ENCODE measurements at regions not wholly inside any gene's neighbourhood (a gene's known extent, or its start where the extent isn't known, plus 50 kb on each side); places are given as distances from the start of the nearest gene placed in this dataset.
"Not testable (repeated sequence)": the region's sequence is repeated elsewhere in the genome, so short reads cannot be mapped to it uniquely, and the experiment has no call there.

GRCh38 chr21:28025111-28025510, 967.6 kb downstream of the LTN1 start:
- Histone ChIP-seq H3K36me3 (no peaks in the 10 kb centered on the region), H3K9me3 (no peaks in the 10 kb centered on the region), H3K27me3 (replicated peaks; ENCODE audit: insufficient read depth) (no peaks in the 10 kb centered on the region), H3K4me3 (no peak overlapping the region), H3K4me1 (ENCODE audit: control insufficient read depth in 1 of 2, low read depth in 2 of 2) (no peaks in the 10 kb centered on the region), H3K27ac (no peak overlapping the region)
- TF ChIP-seq CTCF (IDR thresholded peaks at IDR 0.05), result no peak
- no peak for DNase-seq (ENCODE audit: low spot score)
- no peak for ATAC-seq (ENCODE audit: insufficient number of reproducible peaks, low FRiP score, low read depth)

DNA sequence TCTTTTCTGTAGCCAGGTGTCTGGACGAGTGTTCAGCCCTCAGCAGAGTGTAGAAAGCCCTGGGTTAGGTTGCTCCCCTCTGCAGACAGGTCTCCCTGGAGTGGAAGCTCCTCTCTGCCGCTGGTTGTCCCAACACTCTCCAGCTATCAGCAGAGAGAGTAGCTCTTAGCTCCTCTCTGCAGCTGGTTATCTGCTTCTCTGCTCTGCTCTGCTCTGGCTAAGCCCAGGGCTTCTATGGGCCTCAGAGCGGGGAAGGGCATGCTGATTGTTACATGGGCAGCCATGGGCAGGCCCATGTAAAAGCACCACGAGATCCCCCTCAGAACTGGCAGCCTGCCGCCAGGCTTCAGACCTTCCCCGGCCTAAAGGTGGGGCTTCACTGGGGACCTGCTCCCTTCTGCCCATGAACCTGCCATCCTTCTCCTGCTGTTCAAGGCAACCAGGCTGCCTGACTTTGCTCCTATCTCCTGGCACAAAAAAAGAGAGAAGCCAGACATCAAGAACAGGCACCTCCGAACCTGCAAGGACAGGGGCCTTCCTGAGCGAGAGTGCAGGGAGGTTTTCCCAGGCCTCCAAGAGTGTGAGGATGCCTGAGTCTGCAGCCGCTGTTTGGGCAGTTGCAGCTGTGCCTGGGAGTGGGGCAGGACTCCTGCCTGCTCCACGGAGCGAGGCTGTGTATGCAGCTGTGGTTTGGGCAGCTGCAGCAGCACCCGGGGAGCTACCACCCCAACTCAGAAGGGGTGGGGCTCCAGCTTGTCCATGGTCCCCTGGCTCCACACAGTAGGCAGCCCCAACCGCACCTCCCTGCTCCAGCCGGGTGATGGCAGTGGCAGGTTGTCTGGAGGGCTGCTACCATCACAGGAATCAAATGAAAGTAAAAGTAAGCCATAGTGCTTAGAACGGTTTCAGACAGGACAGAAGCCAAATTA, 973.7 kb downstream of the LTN1 start:
- H3K4me3 ChIP-seq, result no peak overlapping the region
- no peaks in the 10 kb centered on the region for H3K9me3 ChIP-seq
- no peaks in the 10 kb centered on the region for H3K36me3 ChIP-seq
- no peaks in the 10 kb centered on the region for H3K27me3 ChIP-seq (replicated peaks; ENCODE audit: insufficient read depth)
- no peak for ATAC-seq (ENCODE audit: insufficient number of reproducible peaks, low FRiP score, low read depth)
- H3K27ac ChIP-seq, result no peak overlapping the region
- DNase-seq (ENCODE audit: low spot score), result no peak
- no peak for TF ChIP-seq CTCF (IDR thresholded peaks at IDR 0.05)
- H3K4me1 ChIP-seq (ENCODE audit: control insufficient read depth in 1 of 2, low read depth in 2 of 2), result peaks cover 0 to 4% of the 10 kb centered on the region in 2 donors

- ATAC-seq (ENCODE audit: insufficient number of reproducible peaks, low FRiP score, low read depth) (no peak), DNase-seq (ENCODE audit: low spot score) (no peak)
- no peaks in the 10 kb centered on the region for H3K36me3 ChIP-seq
- H3K4me3 ChIP-seq, result no peak overlapping the region
- no peak overlapping the region for H3K27ac ChIP-seq
- no peaks in the 10 kb centered on the region for H3K27me3 ChIP-seq (replicated peaks; ENCODE audit: insufficient read depth)
- H3K4me1 ChIP-seq (ENCODE audit: control insufficient read depth in 1 of 2, low read depth in 2 of 2), result peaks cover 0 to 4% of the 10 kb centered on the region in 2 donors
- TF ChIP-seq CTCF (IDR thresholded peaks at IDR 0.05), result no peak
- no peaks in the 10 kb centered on the region for H3K9me3 ChIP-seq
Measured at GRCh38 chr21:28018213-28018612, 974.5 kb downstream of the LTN1 start.

- no peak for ATAC-seq (ENCODE audit: insufficient number of reproducible peaks, low FRiP score, low read depth)
- Histone ChIP-seq H3K27ac (no peak overlapping the region), H3K4me1 (ENCODE audit: control insufficient read depth in 1 of 2, low read depth in 2 of 2) (peaks cover 0 to 5% of the 10 kb centered on the region in 2 donors), H3K36me3 (no peaks in the 10 kb centered on the region), H3K9me3 (no peaks in the 10 kb centered on the region), H3K27me3 (replicated peaks; ENCODE audit: insufficient read depth) (no peaks in the 10 kb centered on the region), H3K4me3 (no peak overlapping the region)
- TF ChIP-seq CTCF (IDR thresholded peaks at IDR 0.05), result no peak
- no peak for DNase-seq (ENCODE audit: low spot score)
Measured at GRCh38 chr21:28016571-28016970, 976.1 kb downstream of the LTN1 start.

DNA sequence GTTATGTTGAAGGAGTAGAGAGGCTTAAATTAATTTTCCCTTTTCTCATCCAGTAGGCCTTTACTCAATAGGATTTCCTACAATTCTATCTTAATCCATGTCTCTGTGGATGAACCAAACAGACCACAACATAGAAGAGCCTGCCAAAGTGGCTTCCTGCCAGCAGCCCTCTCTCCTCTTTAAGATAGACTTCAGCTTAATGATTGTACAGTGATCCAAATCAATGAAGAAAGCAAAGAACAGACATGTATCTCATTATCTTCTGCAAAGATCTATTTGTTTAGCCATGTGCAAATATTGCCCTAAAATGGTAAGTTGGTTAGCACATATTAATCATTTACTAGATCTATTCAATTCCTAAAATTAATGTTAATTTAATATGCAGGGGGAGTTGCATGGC, 979.6 kb downstream of the LTN1 start:
- not testable (repeated sequence) for H3K36me3 ChIP-seq; H3K27me3 ChIP-seq (replicated peaks; ENCODE audit: insufficient read depth); H3K9me3 ChIP-seq; ATAC-seq (ENCODE audit: insufficient number of reproducible peaks, low FRiP score, low read depth); DNase-seq (ENCODE audit: low spot score); H3K4me1 ChIP-seq (ENCODE audit: control insufficient read depth in 1 of 2, low read depth in 2 of 2); H3K27ac ChIP-seq; H3K4me3 ChIP-seq

- not testable (repeated sequence) for H3K27ac ChIP-seq; ATAC-seq (ENCODE audit: insufficient number of reproducible peaks, low FRiP score, low read depth); H3K27me3 ChIP-seq (replicated peaks; ENCODE audit: insufficient read depth); H3K9me3 ChIP-seq; H3K4me3 ChIP-seq; H3K36me3 ChIP-seq; DNase-seq (ENCODE audit: low spot score); H3K4me1 ChIP-seq (ENCODE audit: control insufficient read depth in 1 of 2, low read depth in 2 of 2)
Measured at GRCh38 chr21:28011970-28012369, 980.7 kb downstream of the LTN1 start.

GRCh38 chr21:28008245-28008644, 984.4 kb downstream of the LTN1 start:
- not testable (repeated sequence) for H3K27me3 ChIP-seq (replicated peaks; ENCODE audit: insufficient read depth); H3K9me3 ChIP-seq; H3K4me1 ChIP-seq (ENCODE audit: control insufficient read depth in 1 of 2, low read depth in 2 of 2); DNase-seq (ENCODE audit: low spot score); H3K27ac ChIP-seq; H3K4me3 ChIP-seq; ATAC-seq (ENCODE audit: insufficient number of reproducible peaks, low FRiP score, low read depth); H3K36me3 ChIP-seq

DNA sequence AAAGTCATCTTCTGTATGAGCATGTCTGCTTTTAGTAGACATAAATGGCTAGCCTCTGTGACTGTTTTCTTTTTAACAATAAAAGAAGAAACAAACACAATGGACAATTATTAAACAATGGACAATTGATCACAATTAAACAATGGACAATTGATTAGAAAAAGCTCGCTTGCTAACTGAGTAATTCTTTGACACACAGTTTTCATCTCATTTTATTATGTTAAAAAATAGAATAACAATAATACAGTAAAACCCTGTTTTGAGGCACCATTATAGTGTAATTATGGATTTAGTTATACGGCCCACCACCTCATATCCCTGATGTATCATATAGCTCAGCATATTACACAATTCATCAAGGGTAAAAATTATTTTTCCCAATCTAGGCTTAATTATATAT, 989.0 kb downstream of the LTN1 start:
- DNase-seq (ENCODE audit: low spot score); H3K27ac ChIP-seq; H3K9me3 ChIP-seq; H3K4me1 ChIP-seq (ENCODE audit: control insufficient read depth in 1 of 2, low read depth in 2 of 2); H3K27me3 ChIP-seq (replicated peaks; ENCODE audit: insufficient read depth); H3K36me3 ChIP-seq; ATAC-seq (ENCODE audit: insufficient number of reproducible peaks, low FRiP score, low read depth); H3K4me3 ChIP-seq: not testable (repeated sequence)

DNA sequence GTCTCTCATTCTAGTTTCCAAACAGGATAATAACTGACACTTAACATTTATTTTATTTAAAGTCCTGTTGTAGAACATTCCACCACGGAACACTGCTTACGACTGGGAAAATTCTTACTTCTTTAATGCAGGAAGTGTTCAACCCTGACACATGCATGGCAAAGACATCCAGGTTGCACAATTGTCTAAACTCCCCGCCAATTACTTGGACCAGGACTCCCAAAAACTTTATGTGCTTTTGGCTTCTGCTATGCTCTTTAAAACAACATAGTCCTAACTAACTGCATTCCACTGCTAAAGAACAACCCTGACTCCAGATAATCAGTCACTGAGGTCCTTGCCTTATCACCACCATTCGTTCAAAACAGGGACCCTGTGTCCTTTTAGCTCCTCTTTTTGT, 995.8 kb downstream of the LTN1 start:
- DNase-seq (ENCODE audit: low spot score); ATAC-seq (ENCODE audit: insufficient number of reproducible peaks, low FRiP score, low read depth); H3K9me3 ChIP-seq; H3K4me1 ChIP-seq (ENCODE audit: control insufficient read depth in 1 of 2, low read depth in 2 of 2); H3K27ac ChIP-seq; H3K4me3 ChIP-seq; H3K27me3 ChIP-seq (replicated peaks; ENCODE audit: insufficient read depth); H3K36me3 ChIP-seq: not testable (repeated sequence)

Measured in thoracic aorta (tissue), 2 donors.